ENCODE measurements at regions not wholly inside any gene's neighbourhood (a gene's known extent, or its start where the extent isn't known, plus 50 kb on each side); places are given as distances from the start of the nearest gene placed in this dataset.
"Not testable (repeated sequence)": the region's sequence is repeated elsewhere in the genome, so short reads cannot be mapped to it uniquely, and the experiment has no call there.

DNA sequence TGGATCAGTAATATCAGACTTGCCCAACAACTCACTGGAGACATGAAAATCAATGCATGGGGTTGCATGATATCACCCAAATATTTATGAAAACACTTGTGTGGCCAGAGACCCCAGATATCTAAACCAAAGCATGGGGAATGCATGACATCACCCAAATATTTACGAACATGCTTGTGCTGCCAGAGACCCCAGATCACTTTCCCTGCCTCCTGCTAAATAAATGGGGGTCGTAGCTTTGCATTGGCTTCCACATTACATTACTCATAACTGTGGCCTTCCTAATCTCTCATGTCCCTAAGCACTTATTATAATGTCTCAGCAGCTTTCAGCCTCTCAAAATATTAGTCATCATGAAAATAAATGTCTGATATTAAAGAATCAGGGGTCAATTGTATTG, 838.0 kb upstream of the DEFB115 start:
- Histone ChIP-seq H3K4me1 (ENCODE audit: insufficient read depth, poor library complexity, severe bottlenecking) (no peaks in the 10 kb centered on the region), H3K27me3 (ENCODE audit: insufficient read depth, poor library complexity, severe bottlenecking) (no peaks in the 10 kb centered on the region), H3K27ac (ENCODE audit: poor library complexity, severe bottlenecking) (no peak overlapping the region), H3K4me3 (ENCODE audit: severe bottlenecking) (no peak overlapping the region), H3K36me3 (ENCODE audit: low read depth) (no peaks in the 10 kb centered on the region), H3K9me3 (ENCODE audit: severe bottlenecking) (peaks cover 4% of the 10 kb centered on the region)
- no peak for DNase-seq (ENCODE audit: low spot score)
- TF ChIP-seq, protein P1, sequence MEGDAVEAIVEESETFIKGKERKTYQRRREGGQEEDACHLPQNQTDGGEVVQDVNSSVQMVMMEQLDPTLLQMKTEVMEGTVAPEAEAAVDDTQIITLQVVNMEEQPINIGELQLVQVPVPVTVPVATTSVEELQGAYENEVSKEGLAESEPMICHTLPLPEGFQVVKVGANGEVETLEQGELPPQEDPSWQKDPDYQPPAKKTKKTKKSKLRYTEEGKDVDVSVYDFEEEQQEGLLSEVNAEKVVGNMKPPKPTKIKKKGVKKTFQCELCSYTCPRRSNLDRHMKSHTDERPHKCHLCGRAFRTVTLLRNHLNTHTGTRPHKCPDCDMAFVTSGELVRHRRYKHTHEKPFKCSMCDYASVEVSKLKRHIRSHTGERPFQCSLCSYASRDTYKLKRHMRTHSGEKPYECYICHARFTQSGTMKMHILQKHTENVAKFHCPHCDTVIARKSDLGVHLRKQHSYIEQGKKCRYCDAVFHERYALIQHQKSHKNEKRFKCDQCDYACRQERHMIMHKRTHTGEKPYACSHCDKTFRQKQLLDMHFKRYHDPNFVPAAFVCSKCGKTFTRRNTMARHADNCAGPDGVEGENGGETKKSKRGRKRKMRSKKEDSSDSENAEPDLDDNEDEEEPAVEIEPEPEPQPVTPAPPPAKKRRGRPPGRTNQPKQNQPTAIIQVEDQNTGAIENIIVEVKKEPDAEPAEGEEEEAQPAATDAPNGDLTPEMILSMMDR (IDR thresholded peaks at IDR 0.05; ENCODE audit: poor library complexity, severe bottlenecking) = no peak
- ATAC-seq (ENCODE audit: low read depth) = no peak

DNA sequence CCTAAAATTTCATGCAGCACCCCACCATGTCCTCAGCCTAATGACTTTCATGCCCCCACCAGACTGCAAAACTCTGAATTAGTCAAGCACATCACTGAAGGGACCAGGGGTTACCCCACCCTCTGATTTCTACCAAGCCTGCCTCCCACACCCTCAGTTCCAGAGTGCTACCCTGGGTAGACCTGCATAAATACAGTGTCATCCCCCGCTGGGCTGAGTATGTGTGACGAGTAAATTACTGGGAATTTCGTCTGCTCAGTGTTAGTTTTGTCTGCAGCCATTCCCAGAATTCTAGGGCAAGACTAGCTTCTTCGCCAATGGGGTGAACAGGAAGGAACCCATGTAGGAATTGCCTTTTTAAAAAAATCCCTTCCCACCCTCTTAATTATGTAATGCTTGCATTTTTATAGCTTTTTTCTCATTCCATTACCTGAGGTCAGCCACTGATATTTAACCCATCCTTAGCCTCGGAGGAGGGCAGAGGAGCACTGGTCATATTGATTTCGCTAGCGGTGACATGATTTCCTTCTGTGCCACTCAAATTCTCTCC, 837.5 kb upstream of the DEFB115 start:
- H3K27ac ChIP-seq (ENCODE audit: poor library complexity, severe bottlenecking); H3K27me3 ChIP-seq (ENCODE audit: insufficient read depth, poor library complexity, severe bottlenecking); H3K4me3 ChIP-seq (ENCODE audit: severe bottlenecking); H3K36me3 ChIP-seq (ENCODE audit: low read depth); ATAC-seq (ENCODE audit: low read depth); DNase-seq (ENCODE audit: low spot score); H3K4me1 ChIP-seq (ENCODE audit: insufficient read depth, poor library complexity, severe bottlenecking); H3K9me3 ChIP-seq (ENCODE audit: severe bottlenecking): not testable (repeated sequence)

All from RWPE2 (cell line).